ENCODE measurements at regions not wholly inside any gene's neighbourhood (a gene's known extent, or its start where the extent isn't known, plus 50 kb on each side); places are given as distances from the start of the nearest gene placed in this dataset.

- no peak for DNase-seq (ENCODE audit: low read depth)
These were observed 540.9 kb upstream of the RAB6C start for GRCh38 chr2:129438501-129439057.

GRCh38 chr2:129439406-129440302 is 539.8 kb upstream of the RAB6C start:
- no peak for DNase-seq (ENCODE audit: low read depth)

- DNase-seq (ENCODE audit: low read depth), result no peak
These were observed 537.9 kb upstream of the RAB6C start for GRCh38 chr2:129441610-129442009.

GRCh38 chr2:129443235-129443864 is 536.1 kb upstream of the RAB6C start:
- DNase-seq (ENCODE audit: low read depth), result no peak

GRCh38 chr2:129443865-129444739 is 535.4 kb upstream of the RAB6C start:
- no peak for DNase-seq (ENCODE audit: low read depth)

- no peak for DNase-seq (ENCODE audit: low read depth)
These were observed 534.7 kb upstream of the RAB6C start for GRCh38 chr2:129444751-129445150.

GRCh38 chr2:129456691-129457090 is 522.8 kb upstream of the RAB6C start:
- no peak for DNase-seq (ENCODE audit: low read depth)

- DNase-seq (ENCODE audit: low read depth), result no peak
These were observed 522.1 kb upstream of the RAB6C start for GRCh38 chr2:129457277-129457818.

GRCh38 chr2:129458006-129458405 is 521.5 kb upstream of the RAB6C start:
- no peak for DNase-seq (ENCODE audit: low read depth)

- no peak for DNase-seq (ENCODE audit: low read depth)
These were observed 521.0 kb upstream of the RAB6C start for GRCh38 chr2:129458436-129458835.

GRCh38 chr2:129459200-129459876 is 520.1 kb upstream of the RAB6C start:
- DNase-seq (ENCODE audit: low read depth), result no peak

GRCh38 chr2:129459881-129460280 is 519.6 kb upstream of the RAB6C start:
- DNase-seq (ENCODE audit: low read depth), result no peak

GRCh38 chr2:129460299-129461198 is 518.9 kb upstream of the RAB6C start:
- no peak for DNase-seq (ENCODE audit: low read depth)

GRCh38 chr2:129462349-129462748 is 517.1 kb upstream of the RAB6C start:
- DNase-seq (ENCODE audit: low read depth), result no peak

- DNase-seq (ENCODE audit: low read depth), result no peak
These were observed 516.5 kb upstream of the RAB6C start for GRCh38 chr2:129462967-129463366.

- DNase-seq (ENCODE audit: low read depth), result no peak
These were observed 515.4 kb upstream of the RAB6C start for GRCh38 chr2:129464036-129464435.

- no peak for DNase-seq (ENCODE audit: low read depth)
These were observed 514.8 kb upstream of the RAB6C start for GRCh38 chr2:129464631-129465030.

- DNase-seq (ENCODE audit: low read depth), result no peak
These were observed 514.4 kb upstream of the RAB6C start for GRCh38 chr2:129465045-129465444.

GRCh38 chr2:129466389-129466788 is 513.1 kb upstream of the RAB6C start:
- DNase-seq (ENCODE audit: low read depth), result no peak
